ENCODE measurements at regions not wholly inside any gene's neighbourhood (a gene's known extent, or its start where the extent isn't known, plus 50 kb on each side); places are given as distances from the start of the nearest gene placed in this dataset.

DNA sequence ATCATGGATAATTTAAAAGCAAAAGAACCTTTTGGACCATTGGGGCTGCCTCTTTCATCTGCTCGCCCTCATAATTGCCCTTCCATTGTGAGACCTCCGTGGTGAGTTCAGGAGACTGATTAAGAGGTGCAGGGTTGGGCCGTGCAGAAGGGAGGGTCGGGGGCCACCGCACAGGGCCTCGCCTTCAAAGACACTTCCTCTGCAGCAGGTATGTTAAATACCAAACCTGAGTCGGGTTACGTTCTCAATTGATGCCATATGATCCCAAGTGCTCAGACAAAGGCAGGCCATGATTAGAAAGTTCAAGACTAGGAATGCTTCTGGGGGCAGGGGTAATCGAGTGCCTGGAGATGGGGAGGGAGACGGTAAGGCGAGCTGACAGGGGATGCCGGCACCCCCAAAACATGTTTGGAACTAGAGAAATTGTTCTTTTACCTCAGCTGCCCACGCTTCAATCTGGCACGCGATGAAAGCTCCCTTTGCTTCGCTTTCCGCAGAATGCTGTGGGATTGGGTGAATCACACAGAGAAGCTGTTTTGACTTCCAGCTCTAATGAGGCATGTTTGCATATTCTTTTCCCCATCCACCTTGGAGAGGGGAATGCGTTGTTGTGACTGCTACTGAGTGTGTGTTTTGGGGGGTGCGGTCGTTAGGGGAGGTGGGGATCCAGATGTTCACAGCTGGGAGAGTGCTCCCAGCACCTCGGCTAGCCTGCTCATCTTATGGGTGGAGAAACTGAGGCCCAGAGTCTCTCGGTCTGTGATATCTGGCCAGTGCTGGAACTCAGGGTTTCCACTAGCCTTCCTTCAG is 309.1 kb downstream of the MYCN start (continued):
- TF ChIP-seq ZNF70 (CRISPR knock-in tag; IDR thresholded peaks at IDR 0.05) = no peak
- TF ChIP-seq OSR1 (CRISPR knock-in tag; IDR thresholded peaks at IDR 0.05) = no peak

DNA sequence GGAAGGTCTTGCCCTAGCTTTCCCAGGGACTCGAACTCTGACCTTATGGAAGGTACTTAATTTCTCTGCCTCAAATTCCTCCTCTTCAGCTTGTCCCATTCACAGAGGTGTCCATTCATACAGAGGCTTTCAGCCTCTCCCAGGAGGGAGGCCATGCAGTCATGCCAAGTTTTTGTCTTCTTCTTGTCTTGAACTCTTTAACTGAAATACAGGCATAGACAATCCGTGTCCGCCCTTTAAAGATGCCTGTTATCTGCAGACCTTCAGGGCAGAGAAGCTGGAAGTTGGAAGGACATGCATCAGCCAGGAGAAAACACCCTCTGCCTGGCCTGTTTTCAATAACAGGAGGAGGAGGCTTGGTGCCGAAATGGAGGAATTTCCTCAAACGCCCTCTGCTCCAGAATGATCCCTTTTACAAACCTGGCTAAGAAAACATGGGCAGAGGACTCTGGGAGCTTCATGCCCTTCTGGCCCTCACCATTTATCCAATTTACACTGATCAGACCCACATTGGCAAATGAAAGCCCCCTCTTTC is 308.3 kb downstream of the MYCN start:
- ATAC-seq = no peak

DNA sequence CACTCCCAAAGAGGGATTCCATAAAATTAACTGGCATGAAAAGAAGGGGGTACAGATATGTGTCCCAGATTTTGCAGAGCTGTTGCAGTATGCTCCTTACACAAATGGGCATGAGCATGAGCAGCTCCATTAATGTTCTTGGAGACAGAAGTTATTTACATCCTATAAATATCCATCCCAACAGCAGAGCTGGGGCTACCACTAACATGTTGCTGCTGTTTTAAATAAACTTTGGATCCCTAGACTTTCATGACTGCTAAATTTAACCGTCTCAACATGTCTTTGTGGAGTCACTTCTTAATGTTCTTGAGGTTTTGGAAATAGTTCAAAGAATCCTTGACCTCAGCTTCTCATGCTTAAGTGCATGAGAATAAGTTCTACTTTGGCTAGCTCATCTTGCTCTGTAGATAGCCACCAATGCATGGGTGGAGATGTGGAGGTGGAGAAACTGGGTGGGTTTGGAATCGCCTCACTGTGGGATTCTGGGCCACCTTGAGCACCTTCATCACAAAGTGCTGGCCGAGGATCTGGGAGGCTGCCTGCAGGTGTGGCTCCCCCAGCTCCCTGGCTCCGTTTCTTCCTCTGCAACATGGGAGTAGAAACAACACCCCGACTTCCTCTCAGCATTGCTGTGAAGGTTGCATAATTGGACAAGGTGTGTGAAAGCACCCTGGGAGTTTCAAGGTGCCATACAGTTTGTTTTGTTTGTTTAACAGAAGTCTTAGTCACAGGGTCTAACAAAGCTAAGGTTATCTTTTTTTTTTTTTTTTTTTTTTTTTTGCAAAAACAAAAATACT is 307.2 kb downstream of the MYCN start:
- ATAC-seq = no peak
- TF ChIP-seq ISL1 (CRISPR knock-in tag; IDR thresholded peaks at IDR 0.05) (no peak), RARB (CRISPR knock-in tag; IDR thresholded peaks at IDR 0.05) (no peak), SNAI2 (CRISPR knock-in tag; IDR thresholded peaks at IDR 0.05) (no peak), ZC3H10 (CRISPR knock-in tag; IDR thresholded peaks at IDR 0.05) (no peak), GLIS3 (CRISPR knock-in tag; IDR thresholded peaks at IDR 0.05) (no peak), ZFP30 (CRISPR knock-in tag; IDR thresholded peaks at IDR 0.05) (no peak), CSDC2 (CRISPR knock-in tag; IDR thresholded peaks at IDR 0.05) (no peak), ZNF565 (CRISPR knock-in tag; conservative IDR thresholded peaks at IDR 0.05; ENCODE audit: low read depth) (no peak), BACH2 (CRISPR knock-in tag; IDR thresholded peaks at IDR 0.05; ENCODE audit: borderline replicate concordance) (no peak), ESRRG (CRISPR knock-in tag; IDR thresholded peaks at IDR 0.05) (no peak), TOX (CRISPR knock-in tag; IDR thresholded peaks at IDR 0.05; ENCODE audit: borderline replicate concordance) (no peak)
- TF ChIP-seq, protein P1, sequence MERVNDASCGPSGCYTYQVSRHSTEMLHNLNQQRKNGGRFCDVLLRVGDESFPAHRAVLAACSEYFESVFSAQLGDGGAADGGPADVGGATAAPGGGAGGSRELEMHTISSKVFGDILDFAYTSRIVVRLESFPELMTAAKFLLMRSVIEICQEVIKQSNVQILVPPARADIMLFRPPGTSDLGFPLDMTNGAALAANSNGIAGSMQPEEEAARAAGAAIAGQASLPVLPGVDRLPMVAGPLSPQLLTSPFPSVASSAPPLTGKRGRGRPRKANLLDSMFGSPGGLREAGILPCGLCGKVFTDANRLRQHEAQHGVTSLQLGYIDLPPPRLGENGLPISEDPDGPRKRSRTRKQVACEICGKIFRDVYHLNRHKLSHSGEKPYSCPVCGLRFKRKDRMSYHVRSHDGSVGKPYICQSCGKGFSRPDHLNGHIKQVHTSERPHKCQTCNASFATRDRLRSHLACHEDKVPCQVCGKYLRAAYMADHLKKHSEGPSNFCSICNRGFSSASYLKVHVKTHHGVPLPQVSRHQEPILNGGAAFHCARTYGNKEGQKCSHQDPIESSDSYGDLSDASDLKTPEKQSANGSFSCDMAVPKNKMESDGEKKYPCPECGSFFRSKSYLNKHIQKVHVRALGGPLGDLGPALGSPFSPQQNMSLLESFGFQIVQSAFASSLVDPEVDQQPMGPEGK (CRISPR knock-in tag; IDR thresholded peaks at IDR 0.05; ENCODE audit: borderline replicate concordance) = no peak
- TF ChIP-seq, protein P2, sequence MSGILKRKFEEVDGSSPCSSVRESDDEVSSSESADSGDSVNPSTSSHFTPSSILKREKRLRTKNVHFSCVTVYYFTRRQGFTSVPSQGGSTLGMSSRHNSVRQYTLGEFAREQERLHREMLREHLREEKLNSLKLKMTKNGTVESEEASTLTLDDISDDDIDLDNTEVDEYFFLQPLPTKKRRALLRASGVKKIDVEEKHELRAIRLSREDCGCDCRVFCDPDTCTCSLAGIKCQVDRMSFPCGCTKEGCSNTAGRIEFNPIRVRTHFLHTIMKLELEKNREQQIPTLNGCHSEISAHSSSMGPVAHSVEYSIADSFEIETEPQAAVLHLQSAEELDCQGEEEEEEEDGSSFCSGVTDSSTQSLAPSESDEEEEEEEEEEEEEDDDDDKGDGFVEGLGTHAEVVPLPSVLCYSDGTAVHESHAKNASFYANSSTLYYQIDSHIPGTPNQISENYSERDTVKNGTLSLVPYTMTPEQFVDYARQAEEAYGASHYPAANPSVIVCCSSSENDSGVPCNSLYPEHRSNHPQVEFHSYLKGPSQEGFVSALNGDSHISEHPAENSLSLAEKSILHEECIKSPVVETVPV (CRISPR knock-in tag; IDR thresholded peaks at IDR 0.05) = no peak
- TF ChIP-seq, protein P3, sequence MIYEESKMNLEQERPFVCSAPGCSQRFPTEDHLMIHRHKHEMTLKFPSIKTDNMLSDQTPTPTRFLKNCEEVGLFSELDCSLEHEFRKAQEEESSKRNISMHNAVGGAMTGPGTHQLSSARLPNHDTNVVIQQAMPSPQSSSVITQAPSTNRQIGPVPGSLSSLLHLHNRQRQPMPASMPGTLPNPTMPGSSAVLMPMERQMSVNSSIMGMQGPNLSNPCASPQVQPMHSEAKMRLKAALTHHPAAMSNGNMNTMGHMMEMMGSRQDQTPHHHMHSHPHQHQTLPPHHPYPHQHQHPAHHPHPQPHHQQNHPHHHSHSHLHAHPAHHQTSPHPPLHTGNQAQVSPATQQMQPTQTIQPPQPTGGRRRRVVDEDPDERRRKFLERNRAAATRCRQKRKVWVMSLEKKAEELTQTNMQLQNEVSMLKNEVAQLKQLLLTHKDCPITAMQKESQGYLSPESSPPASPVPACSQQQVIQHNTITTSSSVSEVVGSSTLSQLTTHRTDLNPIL (CRISPR knock-in tag; IDR thresholded peaks at IDR 0.05; ENCODE audit: low read depth) = no peak
- TF ChIP-seq, protein P4, sequence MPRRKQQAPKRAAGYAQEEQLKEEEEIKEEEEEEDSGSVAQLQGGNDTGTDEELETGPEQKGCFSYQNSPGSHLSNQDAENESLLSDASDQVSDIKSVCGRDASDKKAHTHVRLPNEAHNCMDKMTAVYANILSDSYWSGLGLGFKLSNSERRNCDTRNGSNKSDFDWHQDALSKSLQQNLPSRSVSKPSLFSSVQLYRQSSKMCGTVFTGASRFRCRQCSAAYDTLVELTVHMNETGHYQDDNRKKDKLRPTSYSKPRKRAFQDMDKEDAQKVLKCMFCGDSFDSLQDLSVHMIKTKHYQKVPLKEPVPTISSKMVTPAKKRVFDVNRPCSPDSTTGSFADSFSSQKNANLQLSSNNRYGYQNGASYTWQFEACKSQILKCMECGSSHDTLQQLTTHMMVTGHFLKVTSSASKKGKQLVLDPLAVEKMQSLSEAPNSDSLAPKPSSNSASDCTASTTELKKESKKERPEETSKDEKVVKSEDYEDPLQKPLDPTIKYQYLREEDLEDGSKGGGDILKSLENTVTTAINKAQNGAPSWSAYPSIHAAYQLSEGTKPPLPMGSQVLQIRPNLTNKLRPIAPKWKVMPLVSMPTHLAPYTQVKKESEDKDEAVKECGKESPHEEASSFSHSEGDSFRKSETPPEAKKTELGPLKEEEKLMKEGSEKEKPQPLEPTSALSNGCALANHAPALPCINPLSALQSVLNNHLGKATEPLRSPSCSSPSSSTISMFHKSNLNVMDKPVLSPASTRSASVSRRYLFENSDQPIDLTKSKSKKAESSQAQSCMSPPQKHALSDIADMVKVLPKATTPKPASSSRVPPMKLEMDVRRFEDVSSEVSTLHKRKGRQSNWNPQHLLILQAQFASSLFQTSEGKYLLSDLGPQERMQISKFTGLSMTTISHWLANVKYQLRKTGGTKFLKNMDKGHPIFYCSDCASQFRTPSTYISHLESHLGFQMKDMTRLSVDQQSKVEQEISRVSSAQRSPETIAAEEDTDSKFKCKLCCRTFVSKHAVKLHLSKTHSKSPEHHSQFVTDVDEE (CRISPR knock-in tag; IDR thresholded peaks at IDR 0.05) = no peak

More for the DNA sequence above, 308.3 kb downstream of the MYCN start:
- TF ChIP-seq BACH2 (CRISPR knock-in tag; IDR thresholded peaks at IDR 0.05; ENCODE audit: borderline replicate concordance) (no peak), ZFP30 (CRISPR knock-in tag; IDR thresholded peaks at IDR 0.05) (no peak), PPARA (CRISPR knock-in tag; IDR thresholded peaks at IDR 0.05; ENCODE audit: borderline replicate concordance) (no peak), ZC3H10 (CRISPR knock-in tag; IDR thresholded peaks at IDR 0.05) (no peak), CSDC2 (CRISPR knock-in tag; IDR thresholded peaks at IDR 0.05) (no peak), ARNTL (CRISPR knock-in tag; IDR thresholded peaks at IDR 0.05; ENCODE audit: borderline replicate concordance, low read depth) (no peak), SNAI2 (CRISPR knock-in tag; IDR thresholded peaks at IDR 0.05) (no peak), ISL1 (CRISPR knock-in tag; IDR thresholded peaks at IDR 0.05) (no peak), RARB (CRISPR knock-in tag; IDR thresholded peaks at IDR 0.05) (no peak), TOX (CRISPR knock-in tag; IDR thresholded peaks at IDR 0.05; ENCODE audit: borderline replicate concordance) (no peak), OSR1 (CRISPR knock-in tag; IDR thresholded peaks at IDR 0.05) (no peak), GLIS3 (CRISPR knock-in tag; IDR thresholded peaks at IDR 0.05) (no peak)
- TF ChIP-seq, protein P2 (CRISPR knock-in tag; IDR thresholded peaks at IDR 0.05) = no peak
- TF ChIP-seq, protein P3 (CRISPR knock-in tag; IDR thresholded peaks at IDR 0.05; ENCODE audit: low read depth) = no peak
- TF ChIP-seq, protein P5, sequence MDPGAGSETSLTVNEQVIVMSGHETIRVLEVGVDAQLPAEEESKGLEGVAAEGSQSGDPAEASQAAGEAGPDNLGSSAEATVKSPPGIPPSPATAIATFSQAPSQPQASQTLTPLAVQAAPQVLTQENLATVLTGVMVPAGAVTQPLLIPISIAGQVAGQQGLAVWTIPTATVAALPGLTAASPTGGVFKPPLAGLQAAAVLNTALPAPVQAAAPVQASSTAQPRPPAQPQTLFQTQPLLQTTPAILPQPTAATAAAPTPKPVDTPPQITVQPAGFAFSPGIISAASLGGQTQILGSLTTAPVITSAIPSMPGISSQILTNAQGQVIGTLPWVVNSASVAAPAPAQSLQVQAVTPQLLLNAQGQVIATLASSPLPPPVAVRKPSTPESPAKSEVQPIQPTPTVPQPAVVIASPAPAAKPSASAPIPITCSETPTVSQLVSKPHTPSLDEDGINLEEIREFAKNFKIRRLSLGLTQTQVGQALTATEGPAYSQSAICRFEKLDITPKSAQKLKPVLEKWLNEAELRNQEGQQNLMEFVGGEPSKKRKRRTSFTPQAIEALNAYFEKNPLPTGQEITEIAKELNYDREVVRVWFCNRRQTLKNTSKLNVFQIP (CRISPR knock-in tag; IDR thresholded peaks at IDR 0.05; ENCODE audit: borderline replicate concordance, low read depth) = no peak
